MM.1S (cell line): ENCODE measurements at regions not wholly inside any gene's neighbourhood (a gene's known extent, or its start where the extent isn't known, plus 50 kb on each side); places are given as distances from the start of the nearest gene placed in this dataset.

ENCODE experiments used
- CTCF ChIP-seq: fragments of 300-600 bp; sonication (generic); IDR thresholded peaks from 2 replicates; pipeline ENCODE4 v1.5.1; 2016; ENCODE audit warnings: antibody characterized with exemption, low read length, mixed read lengths
- EZH2 ChIP-seq: fragments of 300-600 bp; sonication (generic); optimal IDR thresholded peaks from 2 replicates; pipeline ENCODE3; 2017; ENCODE audit warnings: low read depth, mild to moderate bottlenecking, antibody characterized with exemption, low read length, mixed read lengths

- TF ChIP-seq CTCF (no peak), EZH2 (no peak)
Observed at GRCh38 chr13:26953291-26953690, 192.7 kb upstream of the GPR12 start.
